ENCODE measurements at regions not wholly inside any gene's neighbourhood (a gene's known extent, or its start where the extent isn't known, plus 50 kb on each side); places are given as distances from the start of the nearest gene placed in this dataset.

- TF ChIP-seq CTCF (IDR thresholded peaks at IDR 0.05) (no peak), TCF7L2 (IDR thresholded peaks at IDR 0.05; ENCODE audit: low read depth, low read length) (no peak), POLR2AphosphoS5 (IDR thresholded peaks at IDR 0.05; ENCODE audit: low read depth, low read length) (no peak)
Observed at GRCh38 chr14:39847194-39847593, 415.0 kb upstream of the FBXO33 start.

Measured in Panc1 (cell line).